NCI-H226 (cell line): ENCODE measurements at regions not wholly inside any gene's neighbourhood (a gene's known extent, or its start where the extent isn't known, plus 50 kb on each side); places are given as distances from the start of the nearest gene placed in this dataset.
"Not testable (repeated sequence)": the region's sequence is repeated elsewhere in the genome, so short reads cannot be mapped to it uniquely, and the experiment has no call there.

ENCODE experiments used
- DNase-seq: peaks from one replicate; pipeline ENCODE4 v3.0.0-alpha.2; 2015

DNA sequence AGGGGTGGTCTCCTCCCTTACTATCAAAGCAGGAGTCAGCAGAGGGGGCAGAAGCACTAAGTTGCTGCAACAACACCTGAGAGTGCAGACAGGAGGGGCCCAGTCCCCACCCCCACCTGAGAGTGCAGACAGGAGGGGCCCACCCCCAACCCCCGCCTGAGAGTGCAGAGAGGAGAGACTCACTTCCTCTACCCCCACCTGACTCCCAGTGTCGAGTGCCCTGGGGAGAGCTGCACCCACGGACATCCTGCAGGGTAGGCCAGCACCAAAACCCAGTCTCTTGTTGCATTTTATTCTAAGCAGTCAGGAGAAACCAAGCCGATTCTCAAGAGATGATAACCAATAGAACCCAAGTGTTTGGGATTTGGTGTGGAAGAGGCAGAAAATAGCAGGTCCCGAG lies 78.4 kb downstream of the NAPG start:
- no peak for DNase-seq

DNA sequence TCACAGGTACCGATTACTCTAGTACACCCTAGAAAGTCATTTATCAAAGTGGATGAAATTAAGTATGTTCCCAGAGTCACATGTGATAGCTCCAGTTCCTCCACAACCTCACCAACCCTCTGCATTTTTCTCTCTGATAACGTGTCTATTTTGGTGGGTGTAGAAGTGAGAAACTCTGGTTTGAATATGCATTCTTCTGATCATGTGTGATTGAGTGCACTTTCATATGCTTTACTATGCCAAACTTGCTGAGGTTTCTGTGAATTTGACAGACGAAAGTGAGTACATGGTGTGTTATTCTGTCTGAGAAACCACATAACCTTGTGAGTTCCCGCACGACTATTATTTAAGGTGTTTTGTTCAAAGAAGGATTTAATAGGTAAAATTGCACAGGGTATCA lies 81.1 kb downstream of the NAPG start:
- DNase-seq, result not testable (repeated sequence)

DNA sequence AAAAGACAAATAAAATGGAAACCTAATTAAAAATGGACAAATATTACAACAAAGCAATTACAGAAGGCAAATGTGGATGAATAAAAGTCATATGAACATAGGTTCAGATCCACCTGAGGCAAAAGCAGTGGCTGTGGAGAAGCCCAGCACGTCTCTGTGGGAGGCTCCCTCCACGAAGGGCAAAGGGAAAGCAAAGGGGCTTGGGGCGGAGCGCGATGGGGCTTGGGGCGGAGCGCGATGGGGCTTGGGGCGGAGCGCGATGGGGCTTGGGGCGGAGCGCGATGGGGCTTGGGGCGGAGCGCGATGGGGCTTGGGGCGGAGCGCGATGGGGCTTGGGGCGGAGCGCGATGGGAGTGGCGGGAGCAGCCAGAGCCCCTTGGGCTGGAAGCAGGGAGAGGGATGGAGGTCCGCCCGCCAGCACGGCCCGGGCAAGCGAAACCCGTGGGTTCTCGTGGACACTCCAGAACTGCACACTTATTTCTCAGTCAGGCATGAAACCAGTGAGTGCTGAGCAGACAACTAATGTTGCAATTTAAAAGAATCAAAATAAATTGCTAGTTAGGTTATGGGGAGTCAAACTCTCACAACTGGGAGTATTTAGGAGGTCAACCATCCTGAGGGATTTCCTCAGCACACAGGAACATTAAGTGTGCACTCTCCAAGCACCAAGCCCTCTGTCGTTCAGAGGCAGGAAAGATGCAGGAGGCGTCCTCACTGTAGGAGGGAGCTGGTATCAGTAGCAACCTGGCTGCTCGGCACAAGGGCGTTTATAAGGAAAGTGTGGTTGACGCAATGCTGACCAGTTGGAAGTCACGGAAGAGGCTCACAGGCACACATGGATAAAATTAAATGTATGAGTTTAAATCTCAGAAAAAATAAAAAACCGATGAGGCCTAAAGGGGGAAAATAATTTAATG lies 81.8 kb downstream of the NAPG start:
- not testable (repeated sequence) for DNase-seq

- DNase-seq, result not testable (repeated sequence)
These were observed 82.6 kb downstream of the NAPG start for GRCh38 chr18:10608450-10608849.

DNA sequence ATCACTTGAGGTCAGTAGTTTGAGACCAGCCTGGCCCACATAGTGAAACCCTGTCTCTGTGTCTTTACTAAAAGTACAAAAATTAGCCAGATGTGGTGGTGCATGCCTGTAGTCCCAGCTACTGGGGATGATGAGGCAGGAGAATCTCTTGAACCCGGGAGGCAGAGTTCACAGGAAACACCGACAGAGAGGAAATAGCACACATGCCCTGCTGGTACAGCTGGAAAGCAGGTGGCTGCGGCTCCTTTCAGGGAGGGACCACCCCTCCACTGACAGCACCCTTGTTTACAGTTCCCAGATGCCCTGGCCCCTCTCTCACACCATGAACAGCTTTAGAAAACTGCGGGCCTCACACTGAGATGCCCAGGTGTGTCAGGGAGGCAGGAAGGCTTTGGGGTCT lies 83.2 kb downstream of the NAPG start:
- DNase-seq, result not testable (repeated sequence)

DNA sequence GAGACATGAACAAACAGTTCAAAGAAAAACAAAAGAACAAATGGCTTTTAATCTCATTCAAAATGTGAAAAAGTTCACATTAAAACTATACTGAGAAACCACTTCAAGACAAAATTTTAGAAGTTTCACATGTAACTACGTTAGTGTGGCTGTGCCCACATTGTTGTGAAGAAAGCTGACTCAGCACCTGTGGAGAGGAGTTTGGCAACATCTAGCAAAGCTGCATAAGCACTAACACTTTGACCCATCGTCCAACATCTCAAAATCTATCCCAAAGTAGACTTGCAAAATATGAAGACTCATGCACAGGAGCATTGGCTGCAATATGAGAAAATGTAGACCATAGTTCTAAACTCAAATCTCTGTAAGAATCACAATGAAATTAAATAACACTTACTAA lies 87.4 kb downstream of the NAPG start:
- DNase-seq, result not testable (repeated sequence)

- DNase-seq, result peak; percentile 66
These were observed 90.9 kb downstream of the NAPG start for GRCh38 chr18:10616714-10617113.

DNA sequence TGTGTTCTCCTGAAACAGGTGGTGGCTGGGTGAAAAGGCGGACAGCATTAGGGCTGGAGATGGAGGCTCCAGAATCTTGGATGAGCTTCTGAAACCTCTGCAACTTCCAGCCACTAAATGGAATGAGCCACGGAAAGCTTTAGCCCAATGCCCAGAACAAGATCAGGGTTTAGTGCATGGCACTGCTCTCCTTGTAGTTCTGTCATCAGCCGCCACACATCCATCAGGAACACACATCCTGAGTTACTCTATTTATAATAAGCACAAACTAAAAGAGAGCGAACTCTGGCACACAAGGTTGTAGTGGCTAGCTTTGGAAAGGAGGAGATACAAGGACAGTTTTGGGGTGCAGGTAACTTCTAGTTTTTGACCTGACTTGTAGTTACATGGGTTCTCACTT lies 93.0 kb downstream of the NAPG start:
- DNase-seq, result not testable (repeated sequence)

GRCh38 chr18:10619280-10619679 lies 93.5 kb downstream of the NAPG start:
- not testable (repeated sequence) for DNase-seq

GRCh38 chr18:10619833-10620232 lies 94.0 kb downstream of the NAPG start:
- DNase-seq, result not testable (repeated sequence)
